ENCODE measurements at regions not wholly inside any gene's neighbourhood (a gene's known extent, or its start where the extent isn't known, plus 50 kb on each side); places are given as distances from the start of the nearest gene placed in this dataset.

- WGBS, result 89% methylated on average over 10 of the region's 11 CpGs
- Histone ChIP-seq H3K4me3 (no peak overlapping the region), H3K36me3 (no peaks in the 10 kb centered on the region), H3K27ac (replicated peaks in 1 of 4) (no peak overlapping the region), H3K4me1 (peaks cover 19 to 23% (median 20%) of the 10 kb centered on the region in 4 donors), H3K9me3 (no peaks in the 10 kb centered on the region), H3K27me3 (no peaks in the 10 kb centered on the region)
- intact Hi-C loops (cut with DNase I), result no loop called here
- no peak for DNase-seq (ENCODE audit: extremely low spot score)
- TF ChIP-seq POLR2A (IDR thresholded peaks at IDR 0.05; ENCODE audit: low read depth) (no peak), POLR2AphosphoS5 (IDR thresholded peaks at IDR 0.05) (no peak), EP300 (IDR thresholded peaks at IDR 0.05) (no peak), CTCF (IDR thresholded peaks at IDR 0.05) (no peak)
Observed at GRCh38 chr3:72322264-72322976, 525.8 kb downstream of the SHQ1 start.

DNA sequence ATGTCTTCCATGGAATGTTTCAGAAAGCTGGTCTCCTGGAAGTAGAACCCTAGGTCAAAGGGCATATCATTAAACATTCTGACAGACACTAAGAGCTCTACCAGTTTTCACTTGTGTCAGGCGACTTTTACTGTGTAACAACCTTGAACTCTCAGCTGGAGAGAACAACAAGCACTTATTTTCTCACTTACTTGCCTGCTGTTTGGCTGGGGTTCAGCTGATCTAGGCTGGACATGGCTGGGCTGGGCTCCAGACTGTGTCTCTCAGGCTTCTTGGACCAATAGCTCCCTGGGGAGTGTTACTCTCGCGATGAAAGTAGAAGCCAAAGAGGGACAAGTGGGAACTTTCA, 527.3 kb downstream of the SHQ1 start:
- intact Hi-C loops (cut with DNase I), result no loop called here
- Histone ChIP-seq H3K27ac (replicated peaks in 1 of 4) (no peak overlapping the region), H3K4me3 (no peak overlapping the region), H3K36me3 (no peaks in the 10 kb centered on the region), H3K27me3 (no peaks in the 10 kb centered on the region), H3K4me1 (peaks cover 23 to 28% (median 26%) of the 10 kb centered on the region in 4 donors), H3K9me3 (no peaks in the 10 kb centered on the region)
- TF ChIP-seq POLR2A (IDR thresholded peaks at IDR 0.05; ENCODE audit: low read depth) (no peak), EP300 (IDR thresholded peaks at IDR 0.05) (no peak), CTCF (IDR thresholded peaks at IDR 0.05) (no peak), POLR2AphosphoS5 (IDR thresholded peaks at IDR 0.05) (no peak)
- 80% methylated on average over 3 of the region's 3 CpGs for WGBS
- DNase-seq (ENCODE audit: extremely low spot score), result no peak

DNA sequence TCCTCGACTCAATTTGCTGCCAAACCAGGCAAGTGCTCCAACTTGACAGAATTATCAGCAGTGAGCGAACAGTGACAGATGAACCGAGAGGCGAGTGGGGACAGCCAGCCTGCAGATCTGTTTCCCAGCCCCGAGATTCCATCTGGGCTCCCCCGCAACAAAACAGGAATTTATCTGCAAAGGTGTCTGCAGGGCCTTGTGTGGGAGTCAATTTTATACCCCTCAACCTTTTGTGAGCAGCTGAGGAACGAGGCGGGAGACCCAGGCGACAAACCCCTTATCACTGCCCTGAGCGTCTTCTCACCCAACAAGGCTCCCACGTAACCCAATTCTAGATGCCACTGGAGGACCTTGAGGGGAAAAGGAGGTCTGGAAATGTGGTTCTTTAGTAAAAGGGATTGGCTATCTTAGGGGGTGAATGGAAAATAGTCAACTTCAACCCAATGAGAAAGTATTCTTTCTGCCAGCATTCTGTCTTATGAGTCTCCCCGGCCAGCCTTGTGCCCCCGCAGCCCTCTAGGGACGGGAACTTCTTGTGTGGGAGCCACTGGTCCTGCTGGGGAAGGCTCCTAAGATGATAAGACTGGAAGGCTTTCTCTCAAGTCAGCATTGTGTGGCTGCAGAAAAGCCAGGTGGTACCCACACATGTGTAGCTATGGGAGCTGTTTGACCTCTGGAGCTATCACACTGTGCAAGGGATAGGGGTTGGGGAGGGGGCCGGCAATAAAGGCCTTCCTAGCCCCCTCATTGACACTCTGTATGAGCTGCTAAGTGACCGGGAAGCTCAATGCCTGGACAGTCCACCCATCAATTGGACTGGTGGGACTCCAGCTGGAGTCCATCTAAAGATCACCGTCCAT, 527.9 kb downstream of the SHQ1 start:
- no peak for TF ChIP-seq POLR2AphosphoS5 (IDR thresholded peaks at IDR 0.05)
- TF ChIP-seq POLR2A (IDR thresholded peaks at IDR 0.05; ENCODE audit: low read depth), result no peak
- no peak for TF ChIP-seq CTCF (IDR thresholded peaks at IDR 0.05)
- no peak for TF ChIP-seq EP300 (IDR thresholded peaks at IDR 0.05)

GRCh38 chr3:72319194-72320094, 528.8 kb downstream of the SHQ1 start:
- H3K27me3 ChIP-seq, result no peaks in the 10 kb centered on the region
- no peak for DNase-seq (ENCODE audit: extremely low spot score)
- WGBS, result 91% methylated on average over 6 of the region's 6 CpGs
- TF ChIP-seq POLR2AphosphoS5 (IDR thresholded peaks at IDR 0.05) (no peak), CTCF (IDR thresholded peaks at IDR 0.05) (no peak), POLR2A (IDR thresholded peaks at IDR 0.05; ENCODE audit: low read depth) (no peak), EP300 (IDR thresholded peaks at IDR 0.05) (no peak)
- H3K4me1 ChIP-seq, result peaks cover 23 to 28% (median 26%) of the 10 kb centered on the region in 4 donors
- no peak overlapping the region for H3K4me3 ChIP-seq
- H3K9me3 ChIP-seq, result no peaks in the 10 kb centered on the region
- intact Hi-C loops (cut with DNase I), result no loop called here
- H3K27ac ChIP-seq (replicated peaks in 1 of 4), result peak overlapping the region in 1 of 4 donors; percentile 48
- no peaks in the 10 kb centered on the region for H3K36me3 ChIP-seq

More for the DNA sequence above, 527.9 kb downstream of the SHQ1 start:
- H3K4me3 ChIP-seq, result no peak overlapping the region
- 95% methylated on average over 17 of the region's 17 CpGs for WGBS
- H3K27ac ChIP-seq (replicated peaks in 1 of 4), result no peak overlapping the region
- intact Hi-C loops (cut with DNase I), result no loop called here
- peaks cover 23 to 28% (median 26%) of the 10 kb centered on the region in 4 donors for H3K4me1 ChIP-seq
- H3K36me3 ChIP-seq, result no peaks in the 10 kb centered on the region
- DNase-seq (ENCODE audit: extremely low spot score), result no peak
- no peaks in the 10 kb centered on the region for H3K9me3 ChIP-seq
- H3K27me3 ChIP-seq, result no peaks in the 10 kb centered on the region

Data from esophagus muscularis mucosa (tissue), 4 donors.